ENCODE measurements at regions not wholly inside any gene's neighbourhood (a gene's known extent, or its start where the extent isn't known, plus 50 kb on each side); places are given as distances from the start of the nearest gene placed in this dataset.

DNA sequence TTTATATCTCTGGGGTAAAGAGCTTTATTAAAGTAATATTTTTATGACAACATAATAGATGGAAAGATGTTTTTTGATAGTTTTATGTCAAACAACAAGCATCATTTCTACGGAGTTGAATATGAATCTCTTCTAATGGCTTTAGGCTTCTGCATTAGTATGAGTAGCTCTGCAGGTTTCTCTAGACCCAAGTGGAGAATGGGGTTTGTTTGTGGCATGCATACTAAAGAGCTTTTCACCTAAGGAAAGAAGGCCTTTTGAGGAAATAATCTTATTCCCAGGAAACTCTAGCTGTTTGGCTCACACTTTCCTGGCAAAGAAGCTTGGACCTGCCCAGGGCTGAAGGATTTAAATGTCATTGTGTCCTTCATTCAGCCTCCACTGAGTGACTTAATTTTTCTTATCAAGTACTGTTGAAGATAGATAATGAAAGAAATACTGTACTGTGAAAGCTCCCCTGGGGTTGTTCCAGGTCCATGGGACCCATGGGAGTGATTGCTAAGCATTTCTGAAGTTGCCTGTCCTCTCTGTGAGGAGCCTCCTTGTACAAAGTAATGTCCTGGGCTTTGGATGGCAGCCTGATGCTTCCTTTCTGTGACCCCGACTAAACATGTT is 469.3 kb downstream of the LRIG3 start:
- Histone ChIP-seq H3K9me3 (ENCODE audit: control insufficient read depth, insufficient read depth, low read depth, low read length) (no peaks in the 10 kb centered on the region), H3K27me3 (ENCODE audit: control insufficient read depth, insufficient read depth, low read length) (no peaks in the 10 kb centered on the region), H3K27ac (ENCODE audit: low read length) (no peak overlapping the region), H3K36me3 (ENCODE audit: control insufficient read depth, insufficient read depth, low read length) (no peaks in the 10 kb centered on the region), H3K4me3 (ENCODE audit: low read depth in 2 of 2, low read length in 2 of 2) (no peak overlapping the region), H3K4me1 (ENCODE audit: control insufficient read depth, insufficient read depth, low read length) (no peaks in the 10 kb centered on the region)
- TF ChIP-seq, protein P1, sequence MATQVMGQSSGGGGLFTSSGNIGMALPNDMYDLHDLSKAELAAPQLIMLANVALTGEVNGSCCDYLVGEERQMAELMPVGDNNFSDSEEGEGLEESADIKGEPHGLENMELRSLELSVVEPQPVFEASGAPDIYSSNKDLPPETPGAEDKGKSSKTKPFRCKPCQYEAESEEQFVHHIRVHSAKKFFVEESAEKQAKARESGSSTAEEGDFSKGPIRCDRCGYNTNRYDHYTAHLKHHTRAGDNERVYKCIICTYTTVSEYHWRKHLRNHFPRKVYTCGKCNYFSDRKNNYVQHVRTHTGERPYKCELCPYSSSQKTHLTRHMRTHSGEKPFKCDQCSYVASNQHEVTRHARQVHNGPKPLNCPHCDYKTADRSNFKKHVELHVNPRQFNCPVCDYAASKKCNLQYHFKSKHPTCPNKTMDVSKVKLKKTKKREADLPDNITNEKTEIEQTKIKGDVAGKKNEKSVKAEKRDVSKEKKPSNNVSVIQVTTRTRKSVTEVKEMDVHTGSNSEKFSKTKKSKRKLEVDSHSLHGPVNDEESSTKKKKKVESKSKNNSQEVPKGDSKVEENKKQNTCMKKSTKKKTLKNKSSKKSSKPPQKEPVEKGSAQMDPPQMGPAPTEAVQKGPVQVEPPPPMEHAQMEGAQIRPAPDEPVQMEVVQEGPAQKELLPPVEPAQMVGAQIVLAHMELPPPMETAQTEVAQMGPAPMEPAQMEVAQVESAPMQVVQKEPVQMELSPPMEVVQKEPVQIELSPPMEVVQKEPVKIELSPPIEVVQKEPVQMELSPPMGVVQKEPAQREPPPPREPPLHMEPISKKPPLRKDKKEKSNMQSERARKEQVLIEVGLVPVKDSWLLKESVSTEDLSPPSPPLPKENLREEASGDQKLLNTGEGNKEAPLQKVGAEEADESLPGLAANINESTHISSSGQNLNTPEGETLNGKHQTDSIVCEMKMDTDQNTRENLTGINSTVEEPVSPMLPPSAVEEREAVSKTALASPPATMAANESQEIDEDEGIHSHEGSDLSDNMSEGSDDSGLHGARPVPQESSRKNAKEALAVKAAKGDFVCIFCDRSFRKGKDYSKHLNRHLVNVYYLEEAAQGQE (IDR thresholded peaks at IDR 0.05; ENCODE audit: insufficient read depth in 1 of 2, low read depth in 2 of 2, low read length in 1 of 2), result no peak
- TF ChIP-seq, protein P2, sequence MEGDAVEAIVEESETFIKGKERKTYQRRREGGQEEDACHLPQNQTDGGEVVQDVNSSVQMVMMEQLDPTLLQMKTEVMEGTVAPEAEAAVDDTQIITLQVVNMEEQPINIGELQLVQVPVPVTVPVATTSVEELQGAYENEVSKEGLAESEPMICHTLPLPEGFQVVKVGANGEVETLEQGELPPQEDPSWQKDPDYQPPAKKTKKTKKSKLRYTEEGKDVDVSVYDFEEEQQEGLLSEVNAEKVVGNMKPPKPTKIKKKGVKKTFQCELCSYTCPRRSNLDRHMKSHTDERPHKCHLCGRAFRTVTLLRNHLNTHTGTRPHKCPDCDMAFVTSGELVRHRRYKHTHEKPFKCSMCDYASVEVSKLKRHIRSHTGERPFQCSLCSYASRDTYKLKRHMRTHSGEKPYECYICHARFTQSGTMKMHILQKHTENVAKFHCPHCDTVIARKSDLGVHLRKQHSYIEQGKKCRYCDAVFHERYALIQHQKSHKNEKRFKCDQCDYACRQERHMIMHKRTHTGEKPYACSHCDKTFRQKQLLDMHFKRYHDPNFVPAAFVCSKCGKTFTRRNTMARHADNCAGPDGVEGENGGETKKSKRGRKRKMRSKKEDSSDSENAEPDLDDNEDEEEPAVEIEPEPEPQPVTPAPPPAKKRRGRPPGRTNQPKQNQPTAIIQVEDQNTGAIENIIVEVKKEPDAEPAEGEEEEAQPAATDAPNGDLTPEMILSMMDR (IDR thresholded peaks at IDR 0.05), result no peak
- no peak for TF ChIP-seq POLR2AphosphoS5 (IDR thresholded peaks at IDR 0.05; ENCODE audit: low read depth, low read length)
- TF ChIP-seq SIN3A (IDR thresholded peaks at IDR 0.05; ENCODE audit: borderline replicate concordance, insufficient read depth, low read depth, low read length), result no peak
- no peak for TF ChIP-seq TCF7L2 (IDR thresholded peaks at IDR 0.05; ENCODE audit: low read depth, low read length)
- in situ Hi-C loops (cut with HindIII; ENCODE audit: low pct_unique_long_range_greater_than_20kb, low sequenced_read_pairs), result no loop called here
- DNase-seq (ENCODE audit: low read depth, low spot score) (no peak), ATAC-seq (no peak)
- BruUV-seq (replicated peaks), result no TSS peak
- intact Hi-C loops (cut with micrococcal nuclease; ENCODE audit: unreplicated experiment), result no loop called here
- ChIA-PET POLR2A (no interaction called here), CTCF (no interaction called here)

DNA sequence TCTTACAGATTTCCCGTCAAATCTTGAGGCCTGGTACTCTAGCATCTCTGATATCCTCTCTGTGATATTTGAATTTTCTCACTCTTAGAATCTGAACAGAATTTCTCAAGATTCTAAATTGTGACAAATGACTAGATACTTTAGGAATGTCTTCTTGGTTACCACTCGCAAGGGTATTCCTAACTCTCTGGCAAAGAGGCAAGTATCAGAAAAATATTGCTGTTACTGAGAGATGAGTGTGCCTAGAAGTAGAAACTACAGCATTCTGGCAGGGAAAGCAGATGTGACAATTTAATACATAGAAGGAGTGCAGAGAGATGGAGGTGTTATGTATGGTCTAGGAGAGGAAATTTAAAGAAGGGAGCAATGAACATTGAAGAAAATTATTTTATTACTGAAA is 467.8 kb downstream of the LRIG3 start:
- no peak overlapping the region for H3K4me3 ChIP-seq (ENCODE audit: low read depth in 2 of 2, low read length in 2 of 2)
- H3K9me3 ChIP-seq (ENCODE audit: control insufficient read depth, insufficient read depth, low read depth, low read length), result no peaks in the 10 kb centered on the region
- BruUV-seq (replicated peaks), result no TSS peak
- no peak for DNase-seq (ENCODE audit: low read depth, low spot score)
- intact Hi-C loops (cut with micrococcal nuclease; ENCODE audit: unreplicated experiment), result no loop called here
- H3K4me1 ChIP-seq (ENCODE audit: control insufficient read depth, insufficient read depth, low read length), result no peaks in the 10 kb centered on the region
- no peak overlapping the region for H3K27ac ChIP-seq (ENCODE audit: low read length)
- H3K36me3 ChIP-seq (ENCODE audit: control insufficient read depth, insufficient read depth, low read length), result no peaks in the 10 kb centered on the region
- in situ Hi-C loops (cut with HindIII; ENCODE audit: low pct_unique_long_range_greater_than_20kb, low sequenced_read_pairs), result no loop called here
- ATAC-seq, result no peak
- ChIA-PET POLR2A (no interaction called here), CTCF (no interaction called here)
- no peaks in the 10 kb centered on the region for H3K27me3 ChIP-seq (ENCODE audit: control insufficient read depth, insufficient read depth, low read length)
- TF ChIP-seq, protein P1 (IDR thresholded peaks at IDR 0.05; ENCODE audit: insufficient read depth in 1 of 2, low read depth in 2 of 2, low read length in 1 of 2), result no peak
- TF ChIP-seq, protein P2 (IDR thresholded peaks at IDR 0.05), result no peak
- TF ChIP-seq TCF7L2 (IDR thresholded peaks at IDR 0.05; ENCODE audit: low read depth, low read length) (no peak), POLR2AphosphoS5 (IDR thresholded peaks at IDR 0.05; ENCODE audit: low read depth, low read length) (no peak), SIN3A (IDR thresholded peaks at IDR 0.05; ENCODE audit: borderline replicate concordance, insufficient read depth, low read depth, low read length) (no peak)

Data from Panc1 (cell line).